Osteocyte (in vitro differentiated cells): ENCODE measurements at regions not wholly inside any gene's neighbourhood (a gene's known extent, or its start where the extent isn't known, plus 50 kb on each side); places are given as distances from the start of the nearest gene placed in this dataset.

ENCODE experiments used
- DNase-seq: peaks from one replicate; pipeline ENCODE4 v3.0.0; 2021; ENCODE audit warnings: mixed read lengths; ENCODE audit not compliant: unreplicated experiment; ENCODE audit errors: extremely low spot score
- H3K27ac Mint-ChIP-seq: one replicate; pipeline ENCODE4 v1.8.0; 2021; ENCODE audit warnings: mild to moderate bottlenecking, mixed read lengths; ENCODE audit not compliant: unreplicated experiment
- H3K27me3 Mint-ChIP-seq: one replicate; pipeline ENCODE4 v1.8.0; 2021; ENCODE audit warnings: mixed read lengths; ENCODE audit not compliant: unreplicated experiment
- H3K36me3 Mint-ChIP-seq: one replicate; pipeline ENCODE4 v1.8.0; 2021; ENCODE audit warnings: mixed read lengths; ENCODE audit not compliant: unreplicated experiment
- H3K4me1 Mint-ChIP-seq: one replicate; pipeline ENCODE4 v1.8.0; 2021; ENCODE audit warnings: mixed read lengths; ENCODE audit not compliant: unreplicated experiment
- H3K4me3 Mint-ChIP-seq: one replicate; pipeline ENCODE4 v1.8.0; 2021; ENCODE audit warnings: mild to moderate bottlenecking, moderate library complexity, mixed read lengths; ENCODE audit not compliant: unreplicated experiment
- H3K9me3 Mint-ChIP-seq: one replicate; pipeline ENCODE4 v1.8.0; 2021; ENCODE audit warnings: mixed read lengths; ENCODE audit not compliant: unreplicated experiment
- CTCF ChIP-seq: fragments of 200-600 bp; sonication (generic); IDR thresholded peaks from 2 replicates; pipeline ENCODE4 v1.5.0; 2021; ENCODE audit warnings: antibody characterized with exemption, mild to moderate bottlenecking, moderate library complexity

- Mint-ChIP-seq H3K27ac (no peak overlapping the region), H3K4me1 (no peaks in the 10 kb centered on the region), H3K36me3 (no peaks in the 10 kb centered on the region), H3K9me3 (no peaks in the 10 kb centered on the region), H3K4me3 (no peak overlapping the region), H3K27me3 (peaks cover 7% of the 10 kb centered on the region)
- TF ChIP-seq CTCF, result no peak
- no peak for DNase-seq
Measured at GRCh38 chr16:54346041-54346440, 59.5 kb upstream of the IRX3 start.

GRCh38 chr16:54344646-54345630, 58.4 kb upstream of the IRX3 start:
- no peak for TF ChIP-seq CTCF
- Mint-ChIP-seq H3K27ac (no peak overlapping the region), H3K9me3 (no peaks in the 10 kb centered on the region), H3K27me3 (peaks cover 10% of the 10 kb centered on the region), H3K4me1 (no peaks in the 10 kb centered on the region), H3K4me3 (no peak overlapping the region), H3K36me3 (no peaks in the 10 kb centered on the region)
- DNase-seq, result no peak

- H3K9me3 Mint-ChIP-seq, result no peaks in the 10 kb centered on the region
- no peak overlapping the region for H3K27ac Mint-ChIP-seq
- peaks cover 15% of the 10 kb centered on the region for H3K27me3 Mint-ChIP-seq
- no peak for DNase-seq
- H3K4me3 Mint-ChIP-seq, result no peak overlapping the region
- H3K4me1 Mint-ChIP-seq, result no peaks in the 10 kb centered on the region
- no peak for TF ChIP-seq CTCF
- no peaks in the 10 kb centered on the region for H3K36me3 Mint-ChIP-seq
Measured at GRCh38 chr16:54342966-54343365, 56.4 kb upstream of the IRX3 start.

GRCh38 chr16:54341892-54342776, 55.5 kb upstream of the IRX3 start:
- Mint-ChIP-seq H3K36me3 (no peaks in the 10 kb centered on the region), H3K4me1 (no peaks in the 10 kb centered on the region), H3K4me3 (no peak overlapping the region), H3K27ac (no peak overlapping the region), H3K9me3 (no peaks in the 10 kb centered on the region), H3K27me3 (peaks cover 15% of the 10 kb centered on the region)
- DNase-seq, result no peak
- TF ChIP-seq CTCF, result no peak

- Mint-ChIP-seq H3K4me1 (no peaks in the 10 kb centered on the region), H3K27ac (no peak overlapping the region), H3K9me3 (no peaks in the 10 kb centered on the region), H3K4me3 (no peak overlapping the region), H3K27me3 (peaks cover 19% of the 10 kb centered on the region), H3K36me3 (no peaks in the 10 kb centered on the region)
- no peak for TF ChIP-seq CTCF
- DNase-seq, result no peak
Measured at GRCh38 chr16:54340531-54340930, 53.9 kb upstream of the IRX3 start.
